ENCODE measurements at regions not wholly inside any gene's neighbourhood (a gene's known extent, or its start where the extent isn't known, plus 50 kb on each side); places are given as distances from the start of the nearest gene placed in this dataset.

DNA sequence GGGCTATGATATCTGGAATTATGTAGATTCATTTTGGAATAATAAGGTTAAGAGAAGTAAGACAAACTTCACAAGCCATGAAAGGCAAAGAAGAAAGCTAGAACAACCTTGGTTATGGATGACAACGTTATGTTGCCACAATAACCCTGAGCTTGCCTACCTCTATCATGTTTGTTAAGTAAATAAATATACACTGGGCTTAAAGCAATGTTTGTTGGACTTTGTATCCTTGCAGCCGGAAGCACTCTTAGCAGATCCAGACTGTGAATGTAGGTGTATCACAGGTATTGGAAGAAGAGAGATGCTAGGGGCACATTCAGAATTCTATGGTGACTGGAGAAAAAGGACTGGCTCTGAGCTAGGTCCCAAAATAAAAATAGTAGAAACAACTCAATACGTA is 214.4 kb downstream of the HS3ST1 start:
- POLR2A ChIA-PET = no interaction called here
- no peak overlapping the region for H3K4me2 ChIP-seq
- WGBS (ENCODE audit: missing lambda C conversion rate) = 4% methylated on average over 3 of the region's 3 CpGs

DNA sequence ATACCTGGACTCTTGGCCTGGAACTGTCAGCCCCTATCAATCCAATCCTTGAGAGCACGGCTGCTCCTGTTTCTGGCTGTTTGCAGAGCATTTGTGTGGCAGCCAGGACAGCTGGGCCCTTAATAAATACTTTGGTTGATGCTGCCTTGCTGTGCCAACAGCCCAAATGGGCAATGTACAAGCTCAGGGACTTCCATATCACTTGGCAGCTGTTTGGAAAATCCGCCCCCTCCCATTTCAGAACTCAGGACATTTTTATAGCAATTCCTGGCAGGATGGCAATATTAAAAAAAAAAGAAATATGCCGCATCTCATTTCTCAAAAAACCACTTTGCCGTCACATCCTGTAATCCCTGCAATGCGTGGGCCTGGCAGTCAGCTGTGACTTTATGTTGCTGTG is 218.9 kb downstream of the HS3ST1 start:
- ATAC-seq (no peak), DNase-seq (ENCODE audit: low read depth in 1 of 2, low spot score in 1 of 2) (no peak), FAIRE-seq (no peak)
- WGBS (ENCODE audit: missing lambda C conversion rate) = 24% methylated on average over 5 of the region's 5 CpGs
- H3K9me3 ChIP-seq = no peaks in the 10 kb centered on the region
- H3K27ac ChIP-seq = no peak overlapping the region
- ChIA-PET POLR2A (no interaction called here), CTCF (interaction anchor here (0.6 kb wide), 1 partner anchor 660 kb away, joined by 3 read pairs; no protein-coding TSS in a partner anchor)
- no peak overlapping the region for H3K4me2 ChIP-seq
- TF ChIP-seq MYC (IDR thresholded peaks at IDR 0.05; ENCODE audit: borderline replicate concordance, low read length) (no peak), GATA3 (IDR thresholded peaks at IDR 0.05; ENCODE audit: borderline replicate concordance) (no peak), HOXB13 (CRISPR knock-in tag; IDR thresholded peaks at IDR 0.05; ENCODE audit: low read depth) (no peak), EHMT2 (IDR thresholded peaks at IDR 0.05; ENCODE audit: low read depth) (no peak), MAFK (IDR thresholded peaks at IDR 0.05; ENCODE audit: partially characterized antibody) (no peak), EP300 (IDR thresholded peaks at IDR 0.05) (no peak), SREBF2 (IDR thresholded peaks at IDR 0.05) (no peak), RNF2 (IDR thresholded peaks at IDR 0.05; ENCODE audit: borderline replicate concordance, low read depth) (no peak), NPAS2 (CRISPR knock-in tag; IDR thresholded peaks at IDR 0.05; ENCODE audit: borderline replicate concordance) (no peak), ZC3H11A (IDR thresholded peaks at IDR 0.05) (no peak), TFCP2L1 (CRISPR knock-in tag; IDR thresholded peaks at IDR 0.05) (no peak), JUNB (IDR thresholded peaks at IDR 0.05) (no peak), ESRRA (IDR thresholded peaks at IDR 0.05; ENCODE audit: borderline replicate concordance, low read length) (no peak), NR3C1 (IDR thresholded peaks at IDR 0.05) (no peak)
- TF ChIP-seq, protein P1, sequence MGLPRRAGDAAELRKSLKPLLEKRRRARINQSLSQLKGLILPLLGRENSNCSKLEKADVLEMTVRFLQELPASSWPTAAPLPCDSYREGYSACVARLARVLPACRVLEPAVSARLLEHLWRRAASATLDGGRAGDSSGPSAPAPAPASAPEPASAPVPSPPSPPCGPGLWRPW (IDR thresholded peaks at IDR 0.05) = no peak
- TF ChIP-seq, protein P2, sequence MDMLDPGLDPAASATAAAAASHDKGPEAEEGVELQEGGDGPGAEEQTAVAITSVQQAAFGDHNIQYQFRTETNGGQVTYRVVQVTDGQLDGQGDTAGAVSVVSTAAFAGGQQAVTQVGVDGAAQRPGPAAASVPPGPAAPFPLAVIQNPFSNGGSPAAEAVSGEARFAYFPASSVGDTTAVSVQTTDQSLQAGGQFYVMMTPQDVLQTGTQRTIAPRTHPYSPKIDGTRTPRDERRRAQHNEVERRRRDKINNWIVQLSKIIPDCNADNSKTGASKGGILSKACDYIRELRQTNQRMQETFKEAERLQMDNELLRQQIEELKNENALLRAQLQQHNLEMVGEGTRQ (IDR thresholded peaks at IDR 0.05) = no peak
- no peaks in the 10 kb centered on the region for H3K4me1 ChIP-seq
- no peak overlapping the region for H3K4me3 ChIP-seq

More for the DNA sequence above, 214.4 kb downstream of the HS3ST1 start:
- FAIRE-seq (no peak), DNase-seq (ENCODE audit: low read depth in 1 of 2, low spot score in 1 of 2) (no peak), ATAC-seq (no peak)
- Histone ChIP-seq H3K4me1 (no peaks in the 10 kb centered on the region), H3K9me3 (no peaks in the 10 kb centered on the region), H3K4me3 (no peak overlapping the region), H3K27ac (no peak overlapping the region)
- no peak for TF ChIP-seq RARB (CRISPR knock-in tag; IDR thresholded peaks at IDR 0.05)
- TF ChIP-seq, protein P3, sequence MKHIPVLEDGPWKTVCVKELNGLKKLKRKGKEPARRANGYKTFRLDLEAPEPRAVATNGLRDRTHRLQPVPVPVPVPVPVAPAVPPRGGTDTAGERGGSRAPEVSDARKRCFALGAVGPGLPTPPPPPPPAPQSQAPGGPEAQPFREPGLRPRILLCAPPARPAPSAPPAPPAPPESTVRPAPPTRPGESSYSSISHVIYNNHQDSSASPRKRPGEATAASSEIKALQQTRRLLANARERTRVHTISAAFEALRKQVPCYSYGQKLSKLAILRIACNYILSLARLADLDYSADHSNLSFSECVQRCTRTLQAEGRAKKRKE (CRISPR knock-in tag; IDR thresholded peaks at IDR 0.05; ENCODE audit: low read depth) = no peak
- TF ChIP-seq HOXB13 (CRISPR knock-in tag; IDR thresholded peaks at IDR 0.05; ENCODE audit: low read depth) = no peak
- TF ChIP-seq ZNF302 (CRISPR knock-in tag; IDR thresholded peaks at IDR 0.05) = no peak
- no peak for TF ChIP-seq NR3C1 (IDR thresholded peaks at IDR 0.05)
- TF ChIP-seq, protein P4, sequence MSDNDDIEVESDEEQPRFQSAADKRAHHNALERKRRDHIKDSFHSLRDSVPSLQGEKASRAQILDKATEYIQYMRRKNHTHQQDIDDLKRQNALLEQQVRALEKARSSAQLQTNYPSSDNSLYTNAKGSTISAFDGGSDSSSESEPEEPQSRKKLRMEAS (IDR thresholded peaks at IDR 0.05) = no peak
- TF ChIP-seq, protein P5, sequence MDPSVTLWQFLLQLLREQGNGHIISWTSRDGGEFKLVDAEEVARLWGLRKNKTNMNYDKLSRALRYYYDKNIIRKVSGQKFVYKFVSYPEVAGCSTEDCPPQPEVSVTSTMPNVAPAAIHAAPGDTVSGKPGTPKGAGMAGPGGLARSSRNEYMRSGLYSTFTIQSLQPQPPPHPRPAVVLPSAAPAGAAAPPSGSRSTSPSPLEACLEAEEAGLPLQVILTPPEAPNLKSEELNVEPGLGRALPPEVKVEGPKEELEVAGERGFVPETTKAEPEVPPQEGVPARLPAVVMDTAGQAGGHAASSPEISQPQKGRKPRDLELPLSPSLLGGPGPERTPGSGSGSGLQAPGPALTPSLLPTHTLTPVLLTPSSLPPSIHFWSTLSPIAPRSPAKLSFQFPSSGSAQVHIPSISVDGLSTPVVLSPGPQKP (IDR thresholded peaks at IDR 0.05; ENCODE audit: low read depth, low read length) = no peak
- TF ChIP-seq FOXS1 (CRISPR knock-in tag; IDR thresholded peaks at IDR 0.05) = no peak
- TF ChIP-seq HDAC2 (IDR thresholded peaks at IDR 0.05) = no peak
- no peak for TF ChIP-seq SMC3 (IDR thresholded peaks at IDR 0.05)
- no peak for TF ChIP-seq ZFP36 (IDR thresholded peaks at IDR 0.05; ENCODE audit: borderline replicate concordance, partially characterized antibody)
- CTCF ChIA-PET = no interaction called here

Measured in A549 (cell line).